Stimulated activated CD8-positive, alpha-beta memory T cell treated with anti-CD3 and anti-CD28 coated beads, Interleukin-4, amount 100 ng/mL, for 48 hours (primary cell): ENCODE measurements at regions not wholly inside any gene's neighbourhood (a gene's known extent, or its start where the extent isn't known, plus 50 kb on each side); places are given as distances from the start of the nearest gene placed in this dataset.

ENCODE experiments used
- DNase-seq: peaks from one replicate; pipeline ENCODE4 v3.0.0-alpha.2; 2020

DNA sequence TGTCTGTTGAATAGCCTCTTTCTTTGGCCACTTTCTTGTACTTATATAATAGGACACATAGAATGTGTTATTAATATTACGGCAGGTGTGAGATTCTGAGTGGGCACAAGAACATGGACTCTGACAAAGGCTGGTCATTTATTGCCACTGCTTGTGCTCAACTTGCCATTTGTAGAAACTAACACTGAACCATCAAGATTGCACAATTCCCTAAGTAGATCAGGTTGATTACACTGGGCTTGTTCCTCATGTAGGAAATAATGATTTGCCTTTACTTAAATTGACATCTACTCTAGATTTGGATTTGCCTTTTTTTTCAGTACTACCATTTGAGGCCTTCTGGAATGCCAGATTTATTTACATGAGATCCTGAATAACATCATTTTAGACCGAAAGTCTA lies 342.7 kb upstream of the CWC22 start:
- DNase-seq = no peak

DNA sequence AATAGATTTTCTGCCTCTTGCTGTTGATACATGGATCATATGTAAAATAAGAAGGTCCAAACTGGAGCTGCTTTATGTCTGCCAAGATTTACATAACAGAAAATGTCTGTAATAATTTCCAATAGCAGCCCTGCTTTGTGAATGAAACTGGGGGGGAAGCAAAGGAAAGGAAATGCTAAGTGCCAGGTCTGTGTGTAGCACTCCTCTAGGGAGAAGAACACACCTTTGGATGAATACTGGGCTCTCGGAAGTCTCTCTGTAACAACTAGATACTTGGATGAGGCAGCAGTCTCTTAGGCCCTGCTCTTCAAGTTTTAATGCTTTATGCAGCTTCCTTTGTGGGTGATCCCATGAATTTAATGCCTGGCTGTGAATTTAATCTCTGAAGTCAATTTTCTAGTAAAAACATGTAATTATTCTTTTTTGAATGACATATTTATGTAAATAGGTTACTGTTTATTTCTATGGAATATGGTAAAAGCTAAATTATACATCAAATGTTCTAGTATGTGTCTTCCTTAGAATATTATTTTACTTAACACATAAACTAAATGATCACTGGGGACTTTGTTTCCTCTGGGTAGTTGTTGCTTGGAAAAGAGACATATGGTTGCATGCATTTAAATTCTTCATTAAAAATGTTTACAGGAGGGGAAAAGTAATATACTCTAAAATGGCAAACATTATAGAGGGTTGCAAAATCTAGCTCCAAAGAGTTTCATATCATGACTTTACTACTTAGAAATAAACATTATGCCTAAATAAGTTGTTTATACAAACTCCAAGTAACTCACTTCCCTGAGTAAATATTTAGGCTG lies 336.6 kb upstream of the CWC22 start:
- DNase-seq = no peak

GRCh38 chr2:180337136-180337535 lies 330.0 kb upstream of the CWC22 start:
- DNase-seq = no peak

- no peak for DNase-seq
These were observed 329.5 kb upstream of the CWC22 start for GRCh38 chr2:180336550-180336949.

GRCh38 chr2:180334514-180334913 lies 327.4 kb upstream of the CWC22 start:
- no peak for DNase-seq

GRCh38 chr2:180328795-180329422 lies 321.8 kb upstream of the CWC22 start:
- no peak for DNase-seq

DNA sequence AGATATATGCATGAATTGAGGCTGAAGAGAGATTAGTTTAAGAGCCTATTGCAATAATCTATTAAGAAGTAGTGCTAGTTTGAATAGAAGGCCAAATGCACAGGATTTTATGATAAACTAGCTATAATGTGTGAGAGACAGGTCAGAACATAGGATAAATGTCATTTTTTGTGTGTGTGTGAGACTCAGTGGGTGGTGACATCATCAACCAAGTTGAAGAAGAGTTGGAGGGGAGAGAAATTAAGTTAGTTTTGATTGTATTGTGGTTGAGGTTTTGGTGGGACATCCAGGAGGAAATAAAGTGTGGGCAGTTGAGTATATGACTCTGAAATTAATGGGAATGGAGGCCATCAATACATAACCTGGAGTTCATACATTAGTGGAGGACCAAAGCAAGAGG lies 320.1 kb upstream of the CWC22 start:
- DNase-seq = no peak

DNA sequence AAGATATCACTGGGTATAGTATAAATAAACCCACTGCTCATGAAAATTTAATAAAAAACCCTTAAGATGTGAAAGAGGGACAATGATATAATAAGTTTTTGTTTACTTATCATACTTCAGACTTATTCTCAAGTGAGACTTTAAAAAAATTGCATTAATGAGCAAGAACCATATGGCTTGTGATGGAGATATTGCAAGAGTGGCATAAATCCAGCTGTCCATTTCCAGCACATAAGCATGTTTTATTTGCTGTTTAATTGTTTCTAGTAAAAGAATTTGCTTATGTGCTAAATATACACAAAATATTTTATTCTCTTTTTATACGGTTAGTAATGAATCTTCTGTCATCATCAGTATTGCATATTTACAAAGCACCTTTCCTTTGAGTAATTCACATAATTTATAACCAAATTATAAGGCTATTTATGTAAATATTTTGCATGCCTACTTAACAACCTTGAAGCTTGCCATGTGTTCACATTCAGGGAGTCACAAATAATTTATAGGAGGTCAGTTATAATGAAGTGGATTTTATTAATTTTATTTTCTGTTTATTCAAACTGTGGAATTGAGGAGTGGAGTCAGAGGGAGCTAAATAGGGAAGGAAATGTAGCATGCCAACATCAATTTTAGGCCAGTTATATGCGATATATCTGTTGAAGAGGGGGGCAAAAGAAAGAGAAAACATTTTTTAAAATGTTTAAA lies 318.5 kb upstream of the CWC22 start:
- no peak for DNase-seq

DNA sequence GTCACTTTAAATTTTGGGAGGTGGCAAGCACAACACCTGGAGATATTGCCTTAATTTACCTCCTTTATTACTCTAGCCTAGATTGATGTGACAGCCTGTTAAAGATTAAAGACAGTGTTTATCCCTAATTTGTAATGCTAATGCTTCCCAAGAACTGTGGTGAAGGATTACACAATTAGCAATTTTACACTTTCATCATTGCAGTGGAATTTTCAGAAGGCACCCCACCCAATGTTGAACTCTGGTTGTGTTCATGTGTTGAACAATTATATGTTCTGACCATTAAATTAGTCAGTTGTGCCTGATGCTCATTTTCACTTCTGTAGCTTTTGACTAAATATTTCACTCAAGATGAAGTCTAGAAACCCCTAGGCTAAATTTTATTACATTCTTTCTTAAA lies 317.1 kb upstream of the CWC22 start:
- no peak for DNase-seq

DNA sequence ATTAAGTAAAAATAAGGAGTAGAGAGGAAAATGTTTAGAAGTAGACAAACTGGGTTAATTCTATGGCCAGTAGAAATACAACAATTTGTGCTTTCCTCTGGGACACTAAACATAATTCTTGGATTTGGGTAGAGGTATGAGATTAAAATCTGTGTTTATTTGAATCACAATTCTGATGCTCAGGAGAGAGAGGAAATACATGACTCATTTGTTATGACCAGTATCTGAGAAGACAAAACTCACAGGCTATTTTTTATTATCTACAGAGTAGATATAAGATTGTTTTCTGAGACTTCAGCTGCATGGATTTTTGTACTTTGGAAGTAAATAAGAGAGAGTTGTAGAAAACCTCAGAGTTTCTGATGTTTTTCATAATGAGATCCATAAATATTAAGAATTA lies 315.7 kb upstream of the CWC22 start:
- no peak for DNase-seq

DNA sequence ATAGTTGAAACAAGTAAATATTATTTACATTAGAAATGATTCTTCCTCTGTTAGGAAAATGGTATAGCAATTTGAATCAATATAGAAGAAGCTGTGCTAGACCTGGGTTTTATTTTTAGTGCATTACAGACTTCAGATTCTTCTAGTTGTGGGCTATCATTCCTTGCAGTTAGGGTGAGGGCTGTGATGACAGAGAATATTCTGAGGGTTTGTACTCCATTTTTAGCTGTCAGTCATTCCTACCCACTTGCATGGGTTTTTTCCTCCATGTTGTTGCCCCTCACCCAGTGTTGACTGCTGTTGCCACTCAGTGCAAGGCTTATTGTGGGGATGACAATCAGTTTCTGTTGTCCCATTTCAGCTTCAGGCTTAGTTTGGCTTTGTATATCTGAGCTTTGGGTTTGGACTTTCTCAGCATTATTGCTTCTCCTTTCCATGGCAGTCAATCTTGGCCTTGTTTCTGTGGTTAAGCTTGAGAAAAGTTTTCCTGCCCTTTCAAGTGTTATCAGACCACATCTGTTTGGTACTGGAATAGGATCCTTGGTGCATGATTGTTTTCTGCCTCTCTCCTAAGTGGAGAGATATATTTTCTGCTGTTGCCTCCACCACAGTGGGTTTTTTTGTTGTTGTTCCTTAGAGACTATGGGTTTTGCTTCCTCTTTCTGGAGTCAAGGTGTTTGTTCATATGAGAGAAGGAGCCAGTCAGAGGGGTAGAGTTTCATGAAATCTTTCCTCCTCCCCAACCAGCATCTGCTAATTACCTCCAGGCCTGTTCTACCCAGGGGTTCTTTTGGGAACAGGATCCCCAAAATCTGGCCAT lies 312.7 kb upstream of the CWC22 start:
- DNase-seq = no peak

- no peak for DNase-seq
These were observed 307.0 kb upstream of the CWC22 start for GRCh38 chr2:180314086-180314485.

GRCh38 chr2:180312542-180312941 lies 305.4 kb upstream of the CWC22 start:
- no peak for DNase-seq

GRCh38 chr2:180307096-180307495 lies 300.0 kb upstream of the CWC22 start:
- no peak for DNase-seq

DNA sequence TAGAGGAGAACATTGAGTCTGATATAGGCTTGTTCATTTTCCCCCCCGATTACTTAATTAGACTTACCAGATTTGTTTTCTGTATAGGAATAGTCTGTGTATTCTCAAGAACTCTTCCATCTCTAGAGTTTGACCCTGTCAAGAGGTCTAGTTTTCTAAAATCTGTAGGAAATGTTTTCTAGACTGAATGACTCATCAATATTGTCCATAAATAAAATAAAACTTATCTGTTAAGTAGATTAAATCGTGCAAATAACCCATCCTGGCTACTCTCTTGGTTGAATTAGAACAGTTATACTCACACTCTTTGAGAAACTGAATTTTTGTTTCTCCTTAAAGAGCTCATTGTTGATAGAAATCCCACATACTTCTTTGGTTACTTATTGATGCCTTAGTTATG lies 299.2 kb upstream of the CWC22 start:
- DNase-seq = no peak

- no peak for DNase-seq
These were observed 284.7 kb upstream of the CWC22 start for GRCh38 chr2:180291552-180292421.

DNA sequence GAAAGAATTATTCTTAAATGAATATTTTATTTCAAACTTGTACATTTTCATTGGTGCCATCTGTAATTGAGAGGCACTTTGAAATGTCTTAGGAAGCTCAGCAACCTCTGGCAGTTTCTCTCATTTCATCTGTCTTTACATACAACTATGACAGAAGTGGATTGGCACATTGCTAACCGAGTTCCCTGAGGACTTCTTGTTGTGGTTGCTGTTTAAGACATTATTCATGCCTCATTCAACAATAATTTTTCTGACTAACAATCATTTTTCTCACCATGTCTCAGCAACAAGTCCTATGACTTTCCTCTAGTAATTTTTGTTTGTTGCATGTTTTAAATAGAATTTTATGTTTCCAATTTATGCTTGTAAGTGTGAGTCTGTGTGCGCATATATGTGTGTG lies 284.0 kb upstream of the CWC22 start:
- DNase-seq = no peak

- DNase-seq = no peak
These were observed 282.5 kb upstream of the CWC22 start for GRCh38 chr2:180289627-180290026.

DNA sequence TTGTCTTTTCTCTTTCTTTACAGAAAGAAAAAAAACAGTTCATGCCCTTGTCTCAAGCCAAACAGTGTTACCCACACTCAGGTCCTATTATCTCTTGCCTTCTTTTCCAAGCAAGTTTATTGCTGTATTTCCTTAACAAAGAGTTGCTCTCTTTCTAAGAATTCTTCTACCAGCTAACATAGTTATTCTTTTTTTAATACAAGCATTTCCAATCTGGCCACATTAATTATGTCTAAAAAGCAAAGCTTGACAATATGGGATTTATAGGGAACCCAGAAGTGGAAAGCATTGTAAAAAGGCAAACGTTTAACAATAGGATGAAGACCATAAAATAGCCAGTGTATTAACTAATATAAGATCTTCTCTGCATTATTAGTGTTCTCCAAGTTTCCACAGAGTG lies 272.5 kb upstream of the CWC22 start:
- DNase-seq = no peak

DNA sequence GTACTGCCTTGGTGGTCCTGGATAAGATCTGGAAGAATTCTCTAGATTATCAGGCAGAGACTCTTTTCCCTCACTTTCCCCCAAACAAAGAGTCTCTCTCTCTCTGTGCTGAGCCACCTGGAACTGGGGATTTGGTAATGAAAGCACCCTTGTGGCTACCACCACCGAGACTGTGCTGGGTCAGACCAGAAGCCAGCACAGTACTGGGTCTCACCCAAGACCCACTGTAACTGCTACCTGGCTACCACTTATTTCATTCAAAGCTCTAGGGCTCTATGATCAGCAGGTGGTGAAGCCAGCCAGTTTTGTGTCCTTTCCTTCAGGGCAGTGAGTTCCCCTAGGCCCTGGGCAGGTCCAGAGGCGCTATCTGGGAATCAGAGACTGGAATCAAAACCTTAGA lies 269.6 kb upstream of the CWC22 start:
- DNase-seq = no peak

GRCh38 chr2:180268006-180268405 lies 260.9 kb upstream of the CWC22 start:
- no peak for DNase-seq

GRCh38 chr2:180261976-180262375 lies 254.9 kb upstream of the CWC22 start:
- no peak for DNase-seq
